HUES64 (cell line): ENCODE measurements at regions not wholly inside any gene's neighbourhood (a gene's known extent, or its start where the extent isn't known, plus 50 kb on each side); places are given as distances from the start of the nearest gene placed in this dataset.

ENCODE experiments used
- H3K27ac ChIP-seq: 2 replicates; pipeline ENCODE4 v1.7.0; 2013; ENCODE audit warnings: low read depth, low read length, inconsistent platforms
- H3K27me3 ChIP-seq: 2 replicates; pipeline ENCODE4 v1.6.1; 2013; ENCODE audit warnings: mild to moderate bottlenecking, low read length; ENCODE audit not compliant: insufficient read depth
- H3K36me3 ChIP-seq: 2 replicates; pipeline ENCODE4 v1.6.1; 2013; ENCODE audit warnings: mild to moderate bottlenecking, low read length; ENCODE audit not compliant: insufficient read depth
- H3K4me1 ChIP-seq: 2 replicates; pipeline ENCODE4 v1.6.1; 2013; ENCODE audit warnings: mild to moderate bottlenecking, low read length, moderate library complexity; ENCODE audit not compliant: insufficient read depth
- H3K4me3 ChIP-seq: 2 replicates; pipeline ENCODE4 v1.5.1; 2013; ENCODE audit warnings: mild to moderate bottlenecking, low read length, moderate library complexity
- H3K9ac ChIP-seq: 2 replicates; pipeline ENCODE4 v1.6.1; 2013; ENCODE audit warnings: mild to moderate bottlenecking, low read depth, low read length
- H3K9me3 ChIP-seq: 2 replicates; pipeline ENCODE4 v1.6.1; 2013; ENCODE audit warnings: low read depth, low read length; ENCODE audit not compliant: insufficient read depth
- WGBS: fragments of 150-250, 120-280 bp; methylation state at CpG from one replicate; pipeline ENCODE4 v1.1.7; 2013; ENCODE audit warnings: missing lambda C conversion rate; 5-methylcytosine and 5-hydroxymethylcytosine counted together

- Histone ChIP-seq H3K9me3 (no peaks in the 10 kb centered on the region), H3K4me1 (peaks cover 11% of the 10 kb centered on the region; the same call in 1 of the 2 replicates), H3K27ac (no peak overlapping the region), H3K9ac (no peak overlapping the region), H3K27me3 (no peaks in the 10 kb centered on the region), H3K4me3 (no peak overlapping the region), H3K36me3 (no peaks in the 10 kb centered on the region)
- WGBS: 91% methylated on average over 3 of the region's 4 CpGs
Measured at GRCh38 chr1:228997721-228998144, 262.5 kb downstream of the RHOU start.

- WGBS: 96% methylated on average over 6 of the region's 6 CpGs
- Histone ChIP-seq H3K9ac (no peak overlapping the region), H3K4me1 (peaks cover 13% of the 10 kb centered on the region)
Measured at GRCh38 chr1:228998179-228998578, 262.9 kb downstream of the RHOU start.

GRCh38 chr1:228999446-229000170 lies 264.3 kb downstream of the RHOU start:
- no peaks in the 10 kb centered on the region for H3K27me3 ChIP-seq

More at GRCh38 chr1:228998179-228998578, 262.9 kb downstream of the RHOU start:
- H3K36me3 ChIP-seq: no peaks in the 10 kb centered on the region
- H3K4me3 ChIP-seq: no peak overlapping the region
- H3K9me3 ChIP-seq: no peaks in the 10 kb centered on the region
- no peak overlapping the region for H3K27ac ChIP-seq
- no peaks in the 10 kb centered on the region for H3K27me3 ChIP-seq

GRCh38 chr1:229000187-229000586 lies 264.9 kb downstream of the RHOU start:
- WGBS: 94% methylated on average over 8 of the region's 8 CpGs

More at GRCh38 chr1:228999446-229000170, 264.3 kb downstream of the RHOU start:
- Histone ChIP-seq H3K27ac (no peak overlapping the region), H3K9ac (no peak overlapping the region), H3K36me3 (no peaks in the 10 kb centered on the region), H3K4me3 (no peak overlapping the region), H3K4me1 (peaks cover 17% of the 10 kb centered on the region), H3K9me3 (no peaks in the 10 kb centered on the region)
- 96% methylated on average over 9 of the region's 9 CpGs for WGBS

GRCh38 chr1:229001467-229002011 lies 266.3 kb downstream of the RHOU start:
- 97% methylated on average over 1 of the region's 1 CpG for WGBS
- Histone ChIP-seq H3K4me3 (no peak overlapping the region), H3K9ac (no peak overlapping the region), H3K9me3 (no peaks in the 10 kb centered on the region), H3K36me3 (no peaks in the 10 kb centered on the region), H3K4me1 (peaks cover 17% of the 10 kb centered on the region), H3K27ac (no peak overlapping the region), H3K27me3 (no peaks in the 10 kb centered on the region)

More at GRCh38 chr1:229000187-229000586, 264.9 kb downstream of the RHOU start:
- Histone ChIP-seq H3K4me3 (no peak overlapping the region), H3K9ac (no peak overlapping the region), H3K27ac (no peak overlapping the region), H3K4me1 (peaks cover 17% of the 10 kb centered on the region), H3K36me3 (no peaks in the 10 kb centered on the region), H3K9me3 (no peaks in the 10 kb centered on the region), H3K27me3 (no peaks in the 10 kb centered on the region)

GRCh38 chr1:229002037-229002436 lies 266.8 kb downstream of the RHOU start:
- 94% methylated on average over 3 of the region's 3 CpGs for WGBS
- H3K36me3 ChIP-seq: no peaks in the 10 kb centered on the region
- no peak overlapping the region for H3K4me3 ChIP-seq
- H3K27ac ChIP-seq: no peak overlapping the region
- H3K9ac ChIP-seq: no peak overlapping the region
- peaks cover 16% of the 10 kb centered on the region for H3K4me1 ChIP-seq
- no peaks in the 10 kb centered on the region for H3K27me3 ChIP-seq
- H3K9me3 ChIP-seq: no peaks in the 10 kb centered on the region

GRCh38 chr1:229002451-229002960 lies 267.2 kb downstream of the RHOU start:
- Histone ChIP-seq H3K9ac (no peak overlapping the region), H3K27me3 (no peaks in the 10 kb centered on the region), H3K36me3 (no peaks in the 10 kb centered on the region), H3K4me1 (peaks cover 12% of the 10 kb centered on the region), H3K27ac (no peak overlapping the region), H3K4me3 (no peak overlapping the region), H3K9me3 (no peaks in the 10 kb centered on the region)
- WGBS: 93% methylated on average over 4 of the region's 4 CpGs

- Histone ChIP-seq H3K9ac (no peak overlapping the region), H3K27me3 (no peaks in the 10 kb centered on the region), H3K4me1 (peaks cover 12% of the 10 kb centered on the region), H3K4me3 (no peak overlapping the region), H3K9me3 (no peaks in the 10 kb centered on the region), H3K27ac (no peak overlapping the region), H3K36me3 (no peaks in the 10 kb centered on the region)
- 76% methylated on average over 17 of the region's 17 CpGs for WGBS
Measured at GRCh38 chr1:229003233-229004031, 267.5 kb upstream of the RAB4A start.

- WGBS: 96% methylated on average over 14 of the region's 14 CpGs
- H3K4me3 ChIP-seq: no peak overlapping the region
- no peaks in the 10 kb centered on the region for H3K36me3 ChIP-seq
- peaks cover 12% of the 10 kb centered on the region for H3K4me1 ChIP-seq
- H3K27ac ChIP-seq: no peak overlapping the region
- no peaks in the 10 kb centered on the region for H3K9me3 ChIP-seq
- H3K27me3 ChIP-seq: no peaks in the 10 kb centered on the region
- no peak overlapping the region for H3K9ac ChIP-seq
Measured at GRCh38 chr1:229004066-229004833, 266.7 kb upstream of the RAB4A start.

- WGBS: 93% methylated on average over 3 of the region's 3 CpGs
- Histone ChIP-seq H3K36me3 (no peaks in the 10 kb centered on the region), H3K9me3 (no peaks in the 10 kb centered on the region), H3K27me3 (no peaks in the 10 kb centered on the region), H3K9ac (no peak overlapping the region), H3K4me1 (peaks cover 12% of the 10 kb centered on the region), H3K4me3 (no peak overlapping the region), H3K27ac (no peak overlapping the region)
Measured at GRCh38 chr1:229005097-229005496, 265.8 kb upstream of the RAB4A start.
